Embryonic facial prominence (tissue), 1 donor: ENCODE measurements at regions not wholly inside any gene's neighbourhood (a gene's known extent, or its start where the extent isn't known, plus 50 kb on each side); places are given as distances from the start of the nearest gene placed in this dataset.
"Not testable (repeated sequence)": the region's sequence is repeated elsewhere in the genome, so short reads cannot be mapped to it uniquely, and the experiment has no call there.

Experiments used
- DNase-seq: peaks from one replicate; pipeline ENCODE4 v3.0.0-alpha.2; 2016; ENCODE audit errors: extremely low spot score

DNA sequence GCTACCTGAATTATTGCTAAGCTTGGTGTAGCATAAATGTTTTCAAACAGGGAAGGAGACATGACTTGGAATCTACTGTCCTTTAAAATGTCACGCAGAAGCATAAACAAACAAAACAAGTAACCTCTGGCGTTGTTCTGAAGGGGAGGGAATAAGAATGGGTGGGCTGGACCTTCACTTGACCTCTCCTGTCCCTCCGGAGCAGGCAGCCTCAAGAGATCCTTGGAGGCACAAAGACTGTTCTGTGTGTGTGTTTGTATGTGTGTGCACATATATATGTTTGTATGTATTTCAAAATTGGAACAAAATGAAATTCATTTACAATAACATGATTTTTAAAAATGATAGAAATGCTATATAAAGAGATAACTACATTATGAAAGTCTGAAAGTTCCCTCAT lies 91.3 kb upstream of the DCLK2 start:
- no peak for DNase-seq

DNA sequence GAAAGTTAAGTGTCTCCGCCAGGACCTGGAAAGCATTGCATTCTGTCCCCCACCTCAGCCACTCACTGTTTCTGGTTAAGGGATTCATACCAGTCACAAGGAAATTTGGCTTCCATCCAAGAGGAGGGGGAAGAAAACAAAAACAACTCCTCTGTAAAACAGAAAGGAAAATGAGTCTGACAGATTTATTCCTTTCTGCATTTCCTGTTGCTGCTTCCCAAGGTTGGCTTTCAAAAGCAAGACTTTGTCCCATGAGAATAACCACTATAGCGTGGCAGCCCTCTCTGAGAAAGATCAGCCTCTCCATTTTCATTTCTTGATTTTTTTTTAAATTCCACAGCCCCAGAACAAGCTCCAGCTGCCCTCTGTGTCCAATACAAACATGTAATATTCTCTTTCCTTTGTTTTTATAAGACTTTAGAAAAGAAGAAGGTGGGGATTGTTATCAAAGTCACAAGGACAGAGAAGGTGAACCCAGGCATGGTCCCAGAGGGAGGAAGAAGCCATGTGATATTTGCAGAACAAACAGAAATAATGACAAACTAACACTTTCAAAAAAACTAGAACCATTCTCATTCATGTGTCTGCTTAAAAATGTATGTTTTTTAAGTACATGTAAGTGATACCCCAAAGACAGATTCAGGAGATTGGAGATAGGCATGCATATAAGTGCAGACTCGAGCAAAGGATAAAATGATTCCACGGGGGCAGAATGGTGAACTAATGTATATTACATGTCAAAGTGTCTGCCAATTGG lies 90.7 kb upstream of the DCLK2 start:
- DNase-seq: no peak

- DNase-seq: no peak
Observed at GRCh38 chr4:149988087-149988410, 90.2 kb upstream of the DCLK2 start.

DNA sequence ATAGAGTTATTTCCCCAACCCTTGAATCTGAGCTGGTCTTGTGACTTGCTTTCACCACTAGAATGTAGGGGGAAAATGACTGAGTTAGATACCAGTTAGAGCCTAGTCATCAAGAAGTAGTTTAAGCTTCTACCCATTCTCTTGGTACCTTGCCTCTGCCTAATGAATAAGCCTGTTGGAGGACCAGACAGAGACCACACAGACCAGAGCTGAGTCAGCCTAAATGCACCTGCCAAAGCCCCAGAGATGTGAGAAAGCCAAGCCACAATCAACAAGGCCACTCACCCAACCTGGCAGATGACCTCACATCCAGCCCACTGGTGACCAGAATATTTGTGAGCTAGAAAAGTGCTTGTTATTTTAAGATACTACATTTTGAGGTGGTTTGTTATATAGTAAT lies 85.2 kb upstream of the DCLK2 start:
- no peak for DNase-seq

DNA sequence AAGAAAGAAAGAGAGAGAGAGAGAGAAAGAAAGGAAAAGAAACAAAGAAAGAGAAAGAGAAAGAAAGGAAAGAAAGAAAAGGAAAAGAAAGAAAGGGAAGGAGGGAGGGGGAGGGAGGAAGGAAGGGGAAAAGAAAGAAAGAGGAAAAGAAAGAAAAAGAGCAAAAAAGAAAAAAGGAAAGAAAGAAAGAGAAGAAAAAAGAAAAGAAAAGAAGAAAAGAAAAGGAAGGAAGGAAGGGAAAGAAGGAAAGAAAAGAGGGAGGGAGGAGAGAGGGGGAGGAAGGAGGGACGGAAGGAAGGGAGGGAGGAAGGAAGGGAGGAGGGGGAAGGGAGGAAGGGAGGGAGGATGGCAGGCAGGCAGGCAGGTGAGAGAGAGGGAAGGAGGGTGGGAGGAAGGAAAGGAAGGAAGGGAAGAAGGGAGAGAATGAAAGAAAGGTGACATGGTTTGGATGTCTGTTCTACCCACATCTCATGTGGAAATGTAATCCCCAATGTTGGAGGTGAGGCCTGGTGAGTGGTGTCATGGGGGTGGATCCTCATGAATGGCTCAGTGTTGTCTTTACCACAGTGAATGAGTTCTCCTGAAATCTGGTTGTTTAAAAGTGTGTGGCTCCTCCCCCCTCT lies 83.0 kb upstream of the DCLK2 start:
- DNase-seq: no peak

DNA sequence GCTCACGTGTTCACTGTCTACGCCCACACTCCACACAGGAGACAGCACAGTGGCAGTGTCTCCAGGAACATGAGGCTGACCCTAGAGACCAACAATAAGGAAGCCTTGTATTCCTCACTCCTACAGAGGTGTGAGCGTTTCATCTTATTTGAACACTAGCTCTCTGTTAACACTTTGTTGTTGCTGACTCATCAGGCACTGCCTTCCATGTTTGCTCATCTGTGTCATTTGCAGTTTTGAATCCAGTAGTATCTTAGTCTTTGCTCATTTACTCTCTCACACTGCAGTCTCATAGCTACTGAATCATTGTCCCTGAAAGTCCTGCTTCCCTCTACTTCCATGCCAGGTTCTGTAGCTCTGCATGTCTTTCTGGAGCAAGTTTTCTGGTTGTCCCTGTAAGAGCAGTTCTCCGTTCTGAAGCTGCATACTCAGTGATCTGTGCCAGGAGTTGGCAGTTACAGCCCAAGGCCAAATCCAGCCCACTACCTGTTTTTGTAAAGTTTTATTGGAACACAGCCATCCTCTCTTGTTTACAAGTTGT lies 80.3 kb upstream of the DCLK2 start:
- no peak for DNase-seq

DNA sequence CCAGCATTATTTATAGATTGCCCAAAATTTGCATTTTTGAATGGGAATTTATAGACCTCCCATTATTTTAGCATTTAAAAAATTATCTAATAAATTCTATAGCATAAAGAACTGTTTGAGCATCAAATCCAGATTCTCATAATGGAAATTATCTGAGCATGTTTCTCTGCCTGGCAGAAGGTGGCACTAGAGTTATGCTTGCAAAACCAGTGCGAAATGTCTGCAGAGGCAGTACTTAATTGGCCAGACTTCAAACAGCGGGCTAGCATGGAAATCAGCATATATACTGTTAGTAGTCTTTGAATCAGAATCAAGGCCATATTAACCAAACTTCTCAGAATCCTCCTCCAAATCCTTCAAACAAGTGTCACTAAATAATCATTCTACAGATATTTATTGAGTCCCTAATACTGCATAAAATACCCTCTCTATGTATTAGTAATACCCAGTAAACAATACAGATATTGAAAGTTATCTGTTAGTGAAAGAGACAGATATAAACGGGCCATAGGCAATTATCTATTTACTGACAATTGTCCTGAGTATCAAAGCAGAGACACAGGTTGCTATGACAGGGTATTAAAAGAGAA lies 78.7 kb upstream of the DCLK2 start:
- peak; percentile 67 for DNase-seq

GRCh38 chr4:150001815-150002214 lies 76.4 kb upstream of the DCLK2 start:
- no peak for DNase-seq

DNA sequence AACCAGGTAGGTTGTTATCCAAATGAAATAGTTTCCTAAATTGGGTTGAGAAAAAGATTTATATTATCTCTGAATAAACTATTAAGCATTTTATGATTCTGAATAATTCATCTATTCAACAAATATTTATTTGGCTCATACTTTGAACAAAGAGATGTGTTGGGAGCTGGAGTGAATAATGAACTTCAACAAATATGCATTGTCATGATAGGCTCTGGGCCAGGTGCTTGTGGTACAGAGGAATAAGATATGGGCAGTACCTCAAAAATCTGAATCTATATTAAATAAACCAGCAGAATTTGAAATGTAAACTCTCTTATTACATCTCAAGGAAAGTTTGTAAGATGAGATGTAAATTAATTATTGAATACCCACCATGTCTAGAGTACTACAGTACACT lies 75.7 kb upstream of the DCLK2 start:
- no peak for DNase-seq

DNA sequence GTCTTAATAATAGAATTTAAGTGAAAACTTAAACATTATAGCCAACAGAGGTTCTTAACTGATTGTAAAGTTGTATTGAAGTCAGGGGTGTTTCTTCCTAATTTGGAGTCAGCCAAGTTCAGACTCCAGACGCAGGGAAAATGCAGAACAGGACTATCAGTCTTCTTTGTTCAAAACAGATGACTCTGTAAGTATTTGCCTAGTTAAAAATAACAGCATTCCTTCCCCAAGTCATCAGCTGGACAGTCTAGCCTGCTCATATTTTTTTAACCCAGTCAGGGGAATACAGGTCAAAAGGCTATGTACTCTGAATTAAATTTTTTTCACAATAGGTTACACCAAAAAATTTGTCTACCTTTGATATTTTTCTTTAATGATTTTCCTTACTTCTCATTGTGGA lies 73.8 kb upstream of the DCLK2 start:
- no peak for DNase-seq

DNA sequence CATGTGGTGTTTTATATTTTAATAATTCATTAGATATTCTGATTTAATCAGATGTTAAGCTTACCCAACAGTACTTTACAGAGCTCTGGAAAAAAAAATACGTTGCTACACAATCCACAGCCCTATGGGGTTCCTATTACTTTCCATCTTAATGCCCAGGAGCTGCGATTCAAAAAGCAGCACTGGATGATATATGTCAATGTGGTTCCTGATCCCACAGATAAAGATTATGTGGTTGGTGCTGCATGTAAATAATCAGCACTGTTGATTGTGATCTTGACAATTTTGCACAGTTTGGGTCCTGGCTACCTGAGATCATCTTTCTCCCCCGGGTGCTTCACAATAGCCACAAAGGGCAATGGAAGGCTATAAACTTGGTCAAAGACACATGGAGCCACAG lies 72.7 kb upstream of the DCLK2 start:
- no peak for DNase-seq

DNA sequence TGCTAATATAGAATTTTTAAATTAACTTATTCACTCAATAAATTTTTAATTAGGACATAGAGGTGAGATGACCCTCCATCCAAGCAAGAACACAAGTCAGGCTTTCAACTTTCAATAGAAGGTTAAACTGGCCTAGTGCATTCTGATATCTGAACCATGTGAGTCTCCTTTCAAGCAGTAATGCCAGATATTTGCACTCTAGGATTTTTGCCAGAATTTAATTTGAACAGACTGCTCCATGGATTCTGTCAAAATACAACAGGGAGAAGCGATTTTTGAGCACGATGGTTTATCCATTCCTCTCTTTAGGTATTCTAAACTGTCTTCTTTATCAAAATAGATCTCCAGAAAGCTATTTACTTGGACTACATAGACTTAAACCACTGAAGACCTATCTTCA lies 72.0 kb upstream of the DCLK2 start:
- DNase-seq: peak; percentile 36

DNA sequence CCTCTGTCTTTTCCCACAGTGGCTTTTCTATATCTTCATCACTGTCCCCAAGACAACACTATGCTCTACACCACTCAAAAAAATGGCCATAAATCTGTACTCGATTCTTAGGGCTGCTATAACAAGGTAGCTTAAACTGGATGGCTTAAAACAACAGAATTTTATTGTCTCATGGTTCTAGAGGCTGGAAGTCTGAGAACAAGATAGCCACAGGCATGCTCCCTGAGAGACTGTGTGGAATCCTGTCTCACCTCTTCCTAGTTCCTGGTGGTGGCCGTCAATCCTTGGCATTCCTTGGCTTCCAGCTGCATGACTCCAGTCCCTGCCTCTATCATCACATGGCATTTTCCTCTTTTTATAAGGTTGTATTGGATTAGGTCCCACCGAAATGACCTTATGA lies 70.7 kb upstream of the DCLK2 start:
- DNase-seq: no peak

DNA sequence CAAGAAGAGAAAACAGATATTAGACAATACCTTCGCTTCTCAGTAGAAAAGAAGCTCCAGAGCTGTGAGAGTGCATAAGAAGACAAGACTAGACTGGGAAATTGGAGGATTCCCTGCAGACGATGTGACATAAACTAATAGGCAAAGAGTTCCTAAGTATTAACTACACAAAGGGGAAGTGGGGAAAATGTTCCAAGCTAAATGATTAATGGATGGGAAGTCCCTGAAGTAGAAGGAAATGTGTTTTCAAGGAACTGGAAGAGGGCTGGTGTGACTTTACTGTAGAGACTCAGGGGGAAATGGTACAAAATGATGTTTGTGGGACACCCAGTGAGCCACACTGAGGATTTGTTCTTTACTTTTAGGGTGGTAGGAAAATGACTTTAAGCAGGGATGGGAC lies 69.7 kb upstream of the DCLK2 start:
- DNase-seq: no peak

GRCh38 chr4:150009533-150009932 lies 68.7 kb upstream of the DCLK2 start:
- no peak for DNase-seq

- peak; percentile 62 for DNase-seq
Observed at GRCh38 chr4:150010525-150011126, 67.6 kb upstream of the DCLK2 start.

GRCh38 chr4:150012851-150013360 lies 65.3 kb upstream of the DCLK2 start:
- no peak for DNase-seq

GRCh38 chr4:150015910-150016309 lies 62.3 kb upstream of the DCLK2 start:
- DNase-seq: not testable (repeated sequence)

DNA sequence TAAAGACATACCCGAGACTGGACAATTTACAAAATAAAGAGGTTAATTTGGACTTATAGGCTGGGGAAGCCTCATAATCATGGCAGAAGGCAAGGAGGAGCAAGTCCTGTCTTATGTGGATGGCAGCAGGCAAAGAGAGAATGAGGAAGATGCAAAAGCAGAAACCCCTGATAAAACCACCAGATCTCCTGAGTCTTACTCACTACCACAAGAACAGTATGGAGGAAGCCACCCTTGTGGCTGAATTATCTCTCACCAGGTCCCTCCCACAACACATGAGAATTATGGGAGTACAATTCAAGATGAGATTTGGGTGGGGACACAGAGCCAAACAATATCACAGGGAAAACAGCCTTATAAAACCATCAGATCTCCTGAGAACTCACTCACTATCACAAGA lies 61.6 kb upstream of the DCLK2 start:
- DNase-seq: not testable (repeated sequence)

DNA sequence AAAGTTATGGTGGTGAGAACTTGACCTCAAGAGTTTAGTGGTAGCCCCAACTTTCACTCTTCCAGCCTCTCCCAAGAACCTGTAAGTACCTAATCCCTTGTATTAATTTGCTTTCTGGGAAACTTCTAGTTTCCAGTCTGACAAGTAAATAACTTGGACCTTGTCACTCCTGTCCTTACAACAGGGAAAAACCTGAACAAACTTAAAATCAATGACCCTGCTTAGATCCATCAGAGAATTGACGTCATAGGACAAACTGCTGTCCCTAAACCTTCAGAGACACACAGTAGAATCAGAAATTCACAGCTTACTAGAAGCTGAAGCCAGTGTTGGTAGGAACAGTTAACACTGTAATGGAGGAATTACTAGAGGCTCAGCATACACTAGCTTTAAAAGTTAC lies 60.0 kb upstream of the DCLK2 start:
- no peak for DNase-seq

DNA sequence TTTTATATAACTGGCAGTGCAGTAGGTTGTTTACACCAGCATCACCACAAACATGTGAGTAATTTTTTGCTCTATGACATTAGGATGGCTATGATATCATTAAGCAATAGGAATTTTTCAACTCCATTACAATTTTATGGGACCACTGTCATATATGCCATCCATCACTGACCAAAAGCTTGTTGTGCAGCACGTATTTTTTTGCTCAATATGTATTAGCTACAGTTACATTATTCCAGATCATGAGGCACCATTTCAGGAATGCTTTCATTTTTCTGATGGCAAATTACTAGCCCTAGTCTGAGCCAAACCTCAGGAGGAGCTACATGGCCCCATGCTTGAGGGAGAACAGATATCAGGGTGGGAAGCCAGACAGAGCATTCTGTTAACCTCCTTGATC lies 56.8 kb upstream of the DCLK2 start:
- DNase-seq: no peak

DNA sequence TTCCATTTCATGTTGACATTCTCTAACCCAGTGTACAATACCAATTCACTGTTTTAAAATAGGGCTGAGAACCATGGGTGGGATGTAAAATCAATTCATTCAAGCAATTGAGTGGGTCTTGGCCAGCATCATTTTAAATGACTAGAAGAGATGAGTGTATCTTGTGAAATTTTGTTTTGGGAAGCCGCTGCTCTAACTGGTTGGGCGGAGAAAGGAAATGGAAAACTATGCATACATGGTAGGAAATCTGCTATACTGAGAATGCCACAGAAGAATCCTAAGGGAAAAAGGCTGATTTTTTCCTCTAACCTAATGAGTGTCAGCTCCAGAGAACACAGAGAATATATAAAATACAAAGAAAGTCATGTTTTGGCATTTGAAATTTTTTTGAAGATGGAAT lies 54.8 kb upstream of the DCLK2 start:
- no peak for DNase-seq

DNA sequence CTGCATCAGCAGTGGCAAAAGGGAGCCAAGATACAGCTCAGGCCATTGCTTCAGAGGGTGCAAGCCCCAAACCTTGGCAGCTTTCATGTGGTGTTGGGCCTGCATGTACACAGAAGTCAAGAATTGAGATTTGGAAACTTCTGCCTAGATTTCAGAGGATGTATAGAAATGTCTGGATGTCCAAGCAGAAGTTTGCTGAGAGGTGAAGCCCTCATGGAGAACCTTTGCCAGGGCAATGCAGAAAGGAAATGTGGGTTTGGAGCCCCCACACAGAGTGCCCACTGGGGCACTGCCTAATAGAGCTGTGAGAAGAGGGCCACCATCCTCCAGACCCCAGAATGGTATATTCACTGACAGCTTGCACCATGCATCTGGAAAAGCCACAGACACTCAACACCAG lies 51.3 kb upstream of the DCLK2 start:
- not testable (repeated sequence) for DNase-seq
